WTC11 (cell line): ENCODE measurements at regions not wholly inside any gene's neighbourhood (a gene's known extent, or its start where the extent isn't known, plus 50 kb on each side); places are given as distances from the start of the nearest gene placed in this dataset.

Experiments used
- ATAC-seq: fragments of 200-7000 bp; cut with Tn5 transposase; 2 replicates; pipeline ENCODE4 v1.10.0; 2021; ENCODE audit warnings: mild to moderate bottlenecking, moderate library complexity
- CTCF ChIA-PET: fragments of 300-600 bp; sonication (Branson Sonifier 250); formaldehyde crosslinking; loops from one replicate; lab custom pipeline; 2021; ENCODE audit warnings: antibody characterized with exemption; lab: Charles Lee
- POLR2A ChIA-PET: fragments of 350-600 bp; sonication (Branson Sonifier 250); formaldehyde crosslinking; loops from one replicate; lab custom pipeline; 2021; ENCODE audit warnings: antibody characterized with exemption; lab: Charles Lee
- DNase-seq: peaks from one replicate; pipeline ENCODE4 v3.0.0; 2021; ENCODE audit warnings: low spot score
- H3K27ac Mint-ChIP-seq: 2 replicates; pipeline ENCODE4 v1.8.0; 2021; ENCODE audit warnings: mixed read lengths
- H3K27me3 Mint-ChIP-seq: 2 replicates; pipeline ENCODE4 v1.8.0; 2021; ENCODE audit warnings: low read depth, mild to moderate bottlenecking, moderate library complexity, mixed read lengths
- H3K36me3 Mint-ChIP-seq: 2 replicates; pipeline ENCODE4 v1.8.0; 2021; ENCODE audit warnings: mixed read lengths
- H3K4me1 Mint-ChIP-seq: 2 replicates; pipeline ENCODE4 v1.8.0; 2022; ENCODE audit warnings: mixed read lengths
- H3K4me3 Mint-ChIP-seq: 2 replicates; pipeline ENCODE4 v1.8.0; 2021; ENCODE audit warnings: mild to moderate bottlenecking, moderate library complexity, mixed read lengths
- H3K9me3 Mint-ChIP-seq: 2 replicates; pipeline ENCODE4 v1.8.0; 2021; ENCODE audit warnings: mixed read lengths
- ELF4 ChIP-seq: sonication (generic); formaldehyde crosslinking; IDR thresholded peaks from 2 replicates; pipeline ENCODE4 v1.8.1; 2022; ENCODE audit warnings: low read depth, mild to moderate bottlenecking, moderate library complexity, missing genetic modification reagents
- FOXK1 ChIP-seq: sonication (generic); formaldehyde crosslinking; IDR thresholded peaks from 2 replicates; pipeline ENCODE4 v1.8.0; 2022; ENCODE audit warnings: mild to moderate bottlenecking, moderate library complexity, missing genetic modification reagents
- FOXP1 ChIP-seq: sonication (generic); formaldehyde crosslinking; IDR thresholded peaks from 2 replicates; pipeline ENCODE4 v1.8.0; 2022; ENCODE audit warnings: missing genetic modification reagents, mild to moderate bottlenecking, moderate library complexity, borderline replicate concordance
- RORB ChIP-seq: fragments of 250-450 bp; sonication (Bioruptor Pico); IDR thresholded peaks from 2 replicates; pipeline ENCODE4 v1.9.0; 2021; ENCODE audit warnings: mild to moderate bottlenecking
- SMAD3 ChIP-seq: sonication (generic); formaldehyde crosslinking; IDR thresholded peaks from 2 replicates; pipeline ENCODE4 v1.8.0; 2022; ENCODE audit warnings: missing genetic modification reagents, mild to moderate bottlenecking, borderline replicate concordance
- SMAD4 ChIP-seq: sonication (generic); formaldehyde crosslinking; IDR thresholded peaks from 2 replicates; pipeline ENCODE4 v1.8.0; 2022; ENCODE audit warnings: mild to moderate bottlenecking, missing genetic modification reagents
- SOX15 ChIP-seq: fragments of 250-450 bp; sonication (Bioruptor Pico); IDR thresholded peaks from 2 replicates; pipeline ENCODE4 v1.9.0; 2021; ENCODE audit warnings: mild to moderate bottlenecking
- TEAD1 ChIP-seq: sonication (generic); formaldehyde crosslinking; IDR thresholded peaks from 2 replicates; pipeline ENCODE4 v1.8.0; 2022; ENCODE audit warnings: mild to moderate bottlenecking, missing genetic modification reagents
- ZNF219 ChIP-seq: sonication (generic); formaldehyde crosslinking; IDR thresholded peaks from 2 replicates; pipeline ENCODE4 v1.8.0; 2023; ENCODE audit warnings: missing genetic modification reagents, mild to moderate bottlenecking, borderline replicate concordance
- ZNF423 ChIP-seq: fragments of 250-450 bp; sonication (Bioruptor Pico); IDR thresholded peaks from 2 replicates; pipeline ENCODE4 v2.1.2; 2022; ENCODE audit warnings: mild to moderate bottlenecking, moderate library complexity
- TF ChIP-seq, protein P1 (sequence below): sonication (generic); formaldehyde crosslinking; IDR thresholded peaks from 2 replicates; pipeline ENCODE4 v1.8.1; 2023; ENCODE audit warnings: mild to moderate bottlenecking, missing genetic modification reagents, borderline replicate concordance
- TF ChIP-seq, protein P2 (sequence below): fragments of 250-450 bp; sonication (Bioruptor Pico); IDR thresholded peaks from 2 replicates; pipeline ENCODE4 v1.9.0; 2021; ENCODE audit warnings: mild to moderate bottlenecking
- TF ChIP-seq, protein P3 (sequence below): sonication (generic); formaldehyde crosslinking; IDR thresholded peaks from 2 replicates; pipeline ENCODE4 v1.8.1; 2023; ENCODE audit warnings: mild to moderate bottlenecking, moderate library complexity, missing genetic modification reagents
- TF ChIP-seq, protein P4 (sequence below): fragments of 250-450 bp; sonication (Bioruptor Pico); IDR thresholded peaks from 2 replicates; pipeline ENCODE4 v2.1.2; 2022; ENCODE audit warnings: mild to moderate bottlenecking, moderate library complexity
- TF ChIP-seq, protein P5 (sequence below): fragments of 250-450 bp; sonication (Bioruptor Pico); IDR thresholded peaks from 2 replicates; pipeline ENCODE4 v1.8.0; 2021; ENCODE audit warnings: mild to moderate bottlenecking
- TF ChIP-seq, protein P6 (sequence below): sonication (generic); formaldehyde crosslinking; IDR thresholded peaks from 2 replicates; pipeline ENCODE4 v1.8.1; 2022; ENCODE audit warnings: low read depth, missing genetic modification reagents, borderline replicate concordance
- TF ChIP-seq, protein P7 (sequence below): sonication (generic); formaldehyde crosslinking; IDR thresholded peaks from 2 replicates; pipeline ENCODE4 v1.8.1; 2022; ENCODE audit warnings: low read depth, mild to moderate bottlenecking, moderate library complexity, missing genetic modification reagents, borderline replicate concordance
- TF ChIP-seq, protein P8 (sequence below): fragments of 200-600 bp; IDR thresholded peaks from 2 replicates; pipeline ENCODE4 v1.8.0; 2022; ENCODE audit warnings: antibody characterized with exemption

DNA sequence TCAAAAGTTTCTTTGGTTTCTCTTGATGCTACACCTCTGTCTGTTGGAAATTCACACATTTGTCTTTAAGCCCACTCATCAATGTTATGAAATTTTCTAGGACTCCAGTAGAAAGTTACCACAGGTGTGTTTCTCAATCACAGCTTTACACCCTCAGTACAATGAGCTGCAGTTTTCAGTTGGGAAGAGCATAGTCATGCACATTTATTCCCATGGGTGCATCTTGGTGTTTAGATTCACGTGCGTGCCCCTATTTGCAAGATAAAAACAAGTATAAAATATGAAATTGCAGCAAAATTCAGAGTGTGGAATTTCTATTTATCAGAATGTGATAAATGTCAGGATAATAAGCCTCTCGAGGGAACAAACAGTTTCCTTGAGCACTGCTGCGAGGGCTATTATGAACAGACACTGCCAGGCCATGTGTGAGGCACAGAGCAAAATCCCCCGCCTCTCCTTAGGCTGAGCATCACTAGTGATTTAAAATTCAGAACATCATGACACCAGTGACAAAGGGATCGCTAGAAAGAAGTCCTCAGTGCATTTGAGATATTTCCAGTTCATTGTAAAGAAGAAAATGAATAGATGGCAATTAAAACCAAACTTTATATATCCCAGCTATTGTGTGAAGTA is 512.2 kb upstream of the TCF4 start (continued):
- TF ChIP-seq, protein P1, sequence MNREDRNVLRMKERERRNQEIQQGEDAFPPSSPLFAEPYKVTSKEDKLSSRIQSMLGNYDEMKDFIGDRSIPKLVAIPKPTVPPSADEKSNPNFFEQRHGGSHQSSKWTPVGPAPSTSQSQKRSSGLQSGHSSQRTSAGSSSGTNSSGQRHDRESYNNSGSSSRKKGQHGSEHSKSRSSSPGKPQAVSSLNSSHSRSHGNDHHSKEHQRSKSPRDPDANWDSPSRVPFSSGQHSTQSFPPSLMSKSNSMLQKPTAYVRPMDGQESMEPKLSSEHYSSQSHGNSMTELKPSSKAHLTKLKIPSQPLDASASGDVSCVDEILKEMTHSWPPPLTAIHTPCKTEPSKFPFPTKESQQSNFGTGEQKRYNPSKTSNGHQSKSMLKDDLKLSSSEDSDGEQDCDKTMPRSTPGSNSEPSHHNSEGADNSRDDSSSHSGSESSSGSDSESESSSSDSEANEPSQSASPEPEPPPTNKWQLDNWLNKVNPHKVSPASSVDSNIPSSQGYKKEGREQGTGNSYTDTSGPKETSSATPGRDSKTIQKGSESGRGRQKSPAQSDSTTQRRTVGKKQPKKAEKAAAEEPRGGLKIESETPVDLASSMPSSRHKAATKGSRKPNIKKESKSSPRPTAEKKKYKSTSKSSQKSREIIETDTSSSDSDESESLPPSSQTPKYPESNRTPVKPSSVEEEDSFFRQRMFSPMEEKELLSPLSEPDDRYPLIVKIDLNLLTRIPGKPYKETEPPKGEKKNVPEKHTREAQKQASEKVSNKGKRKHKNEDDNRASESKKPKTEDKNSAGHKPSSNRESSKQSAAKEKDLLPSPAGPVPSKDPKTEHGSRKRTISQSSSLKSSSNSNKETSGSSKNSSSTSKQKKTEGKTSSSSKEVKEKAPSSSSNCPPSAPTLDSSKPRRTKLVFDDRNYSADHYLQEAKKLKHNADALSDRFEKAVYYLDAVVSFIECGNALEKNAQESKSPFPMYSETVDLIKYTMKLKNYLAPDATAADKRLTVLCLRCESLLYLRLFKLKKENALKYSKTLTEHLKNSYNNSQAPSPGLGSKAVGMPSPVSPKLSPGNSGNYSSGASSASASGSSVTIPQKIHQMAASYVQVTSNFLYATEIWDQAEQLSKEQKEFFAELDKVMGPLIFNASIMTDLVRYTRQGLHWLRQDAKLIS = no peak
- no peak for TF ChIP-seq SOX15 (CRISPR knock-in tag)
- TF ChIP-seq, protein P2, sequence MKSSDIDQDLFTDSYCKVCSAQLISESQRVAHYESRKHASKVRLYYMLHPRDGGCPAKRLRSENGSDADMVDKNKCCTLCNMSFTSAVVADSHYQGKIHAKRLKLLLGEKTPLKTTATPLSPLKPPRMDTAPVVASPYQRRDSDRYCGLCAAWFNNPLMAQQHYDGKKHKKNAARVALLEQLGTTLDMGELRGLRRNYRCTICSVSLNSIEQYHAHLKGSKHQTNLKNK (CRISPR knock-in tag) = no peak
- TF ChIP-seq RORB = no peak
- TF ChIP-seq SMAD4 = no peak
- TF ChIP-seq, protein P3, sequence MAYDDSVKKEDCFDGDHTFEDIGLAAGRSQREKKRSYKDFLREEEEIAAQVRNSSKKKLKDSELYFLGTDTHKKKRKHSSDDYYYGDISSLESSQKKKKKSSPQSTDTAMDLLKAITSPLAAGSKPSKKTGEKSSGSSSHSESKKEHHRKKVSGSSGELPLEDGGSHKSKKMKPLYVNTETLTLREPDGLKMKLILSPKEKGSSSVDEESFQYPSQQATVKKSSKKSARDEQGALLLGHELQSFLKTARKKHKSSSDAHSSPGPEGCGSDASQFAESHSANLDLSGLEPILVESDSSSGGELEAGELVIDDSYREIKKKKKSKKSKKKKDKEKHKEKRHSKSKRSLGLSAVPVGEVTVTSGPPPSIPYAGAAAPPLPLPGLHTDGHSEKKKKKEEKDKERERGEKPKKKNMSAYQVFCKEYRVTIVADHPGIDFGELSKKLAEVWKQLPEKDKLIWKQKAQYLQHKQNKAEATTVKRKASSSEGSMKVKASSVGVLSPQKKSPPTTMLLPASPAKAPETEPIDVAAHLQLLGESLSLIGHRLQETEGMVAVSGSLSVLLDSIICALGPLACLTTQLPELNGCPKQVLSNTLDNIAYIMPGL (CRISPR knock-in tag) = no peak
- TF ChIP-seq, protein P4, sequence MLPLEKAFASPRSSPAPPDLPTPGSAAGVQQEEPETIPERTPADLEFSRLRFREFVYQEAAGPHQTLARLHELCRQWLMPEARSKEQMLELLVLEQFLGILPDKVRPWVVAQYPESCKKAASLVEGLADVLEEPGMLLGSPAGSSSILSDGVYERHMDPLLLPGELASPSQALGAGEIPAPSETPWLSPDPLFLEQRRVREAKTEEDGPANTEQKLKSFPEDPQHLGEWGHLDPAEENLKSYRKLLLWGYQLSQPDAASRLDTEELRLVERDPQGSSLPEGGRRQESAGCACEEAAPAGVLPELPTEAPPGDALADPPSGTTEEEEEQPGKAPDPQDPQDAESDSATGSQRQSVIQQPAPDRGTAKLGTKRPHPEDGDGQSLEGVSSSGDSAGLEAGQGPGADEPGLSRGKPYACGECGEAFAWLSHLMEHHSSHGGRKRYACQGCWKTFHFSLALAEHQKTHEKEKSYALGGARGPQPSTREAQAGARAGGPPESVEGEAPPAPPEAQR = no peak
- TF ChIP-seq, protein P5, sequence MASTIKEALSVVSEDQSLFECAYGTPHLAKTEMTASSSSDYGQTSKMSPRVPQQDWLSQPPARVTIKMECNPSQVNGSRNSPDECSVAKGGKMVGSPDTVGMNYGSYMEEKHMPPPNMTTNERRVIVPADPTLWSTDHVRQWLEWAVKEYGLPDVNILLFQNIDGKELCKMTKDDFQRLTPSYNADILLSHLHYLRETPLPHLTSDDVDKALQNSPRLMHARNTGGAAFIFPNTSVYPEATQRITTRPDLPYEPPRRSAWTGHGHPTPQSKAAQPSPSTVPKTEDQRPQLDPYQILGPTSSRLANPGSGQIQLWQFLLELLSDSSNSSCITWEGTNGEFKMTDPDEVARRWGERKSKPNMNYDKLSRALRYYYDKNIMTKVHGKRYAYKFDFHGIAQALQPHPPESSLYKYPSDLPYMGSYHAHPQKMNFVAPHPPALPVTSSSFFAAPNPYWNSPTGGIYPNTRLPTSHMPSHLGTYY = no peak
- TF ChIP-seq SMAD3 (CRISPR knock-in tag) = no peak
- no peak for TF ChIP-seq TEAD1 (CRISPR knock-in tag)

DNA sequence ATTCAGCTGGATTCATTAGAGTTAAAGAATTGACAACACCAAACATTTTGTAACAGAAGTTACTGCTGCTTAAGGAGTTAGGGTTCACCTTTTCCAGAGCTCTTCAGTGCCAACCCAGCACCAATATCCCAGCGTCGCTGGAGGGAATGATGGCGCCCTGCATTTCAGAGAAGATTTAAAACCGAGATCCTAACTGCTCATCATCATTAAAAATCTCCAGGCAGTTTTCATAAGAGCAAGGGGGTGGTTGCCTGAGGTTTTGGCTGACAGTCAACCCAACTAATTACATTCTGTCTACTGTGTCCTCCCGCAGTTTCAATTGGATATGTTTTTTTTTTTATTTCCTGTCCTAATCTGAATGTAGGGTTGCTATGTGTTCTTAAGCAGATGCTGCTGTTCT is 509.6 kb upstream of the TCF4 start:
- DNase-seq = no peak
- H3K27me3 Mint-ChIP-seq = no peaks in the 10 kb centered on the region; the same call in 1 of the 2 replicates
- no peaks in the 10 kb centered on the region for H3K36me3 Mint-ChIP-seq
- ChIA-PET CTCF (no interaction called here), POLR2A (no interaction called here)
- no peak overlapping the region for H3K4me3 Mint-ChIP-seq
- peaks cover 8% of the 10 kb centered on the region for H3K4me1 Mint-ChIP-seq
- no peaks in the 10 kb centered on the region for H3K9me3 Mint-ChIP-seq
- no peak overlapping the region for H3K27ac Mint-ChIP-seq
- ATAC-seq = no peak
- TF ChIP-seq ZNF423 = no peak
- no peak for TF ChIP-seq FOXK1 (CRISPR knock-in tag)
- TF ChIP-seq ZNF219 = no peak
- no peak for TF ChIP-seq FOXP1 (CRISPR knock-in tag)
- TF ChIP-seq, protein P6, sequence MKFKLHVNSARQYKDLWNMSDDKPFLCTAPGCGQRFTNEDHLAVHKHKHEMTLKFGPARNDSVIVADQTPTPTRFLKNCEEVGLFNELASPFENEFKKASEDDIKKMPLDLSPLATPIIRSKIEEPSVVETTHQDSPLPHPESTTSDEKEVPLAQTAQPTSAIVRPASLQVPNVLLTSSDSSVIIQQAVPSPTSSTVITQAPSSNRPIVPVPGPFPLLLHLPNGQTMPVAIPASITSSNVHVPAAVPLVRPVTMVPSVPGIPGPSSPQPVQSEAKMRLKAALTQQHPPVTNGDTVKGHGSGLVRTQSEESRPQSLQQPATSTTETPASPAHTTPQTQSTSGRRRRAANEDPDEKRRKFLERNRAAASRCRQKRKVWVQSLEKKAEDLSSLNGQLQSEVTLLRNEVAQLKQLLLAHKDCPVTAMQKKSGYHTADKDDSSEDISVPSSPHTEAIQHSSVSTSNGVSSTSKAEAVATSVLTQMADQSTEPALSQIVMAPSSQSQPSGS = no peak
- TF ChIP-seq, protein P7, sequence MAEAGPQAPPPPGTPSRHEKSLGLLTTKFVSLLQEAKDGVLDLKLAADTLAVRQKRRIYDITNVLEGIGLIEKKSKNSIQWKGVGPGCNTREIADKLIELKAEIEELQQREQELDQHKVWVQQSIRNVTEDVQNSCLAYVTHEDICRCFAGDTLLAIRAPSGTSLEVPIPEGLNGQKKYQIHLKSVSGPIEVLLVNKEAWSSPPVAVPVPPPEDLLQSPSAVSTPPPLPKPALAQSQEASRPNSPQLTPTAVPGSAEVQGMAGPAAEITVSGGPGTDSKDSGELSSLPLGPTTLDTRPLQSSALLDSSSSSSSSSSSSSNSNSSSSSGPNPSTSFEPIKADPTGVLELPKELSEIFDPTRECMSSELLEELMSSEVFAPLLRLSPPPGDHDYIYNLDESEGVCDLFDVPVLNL = no peak
- TF ChIP-seq, protein P8, sequence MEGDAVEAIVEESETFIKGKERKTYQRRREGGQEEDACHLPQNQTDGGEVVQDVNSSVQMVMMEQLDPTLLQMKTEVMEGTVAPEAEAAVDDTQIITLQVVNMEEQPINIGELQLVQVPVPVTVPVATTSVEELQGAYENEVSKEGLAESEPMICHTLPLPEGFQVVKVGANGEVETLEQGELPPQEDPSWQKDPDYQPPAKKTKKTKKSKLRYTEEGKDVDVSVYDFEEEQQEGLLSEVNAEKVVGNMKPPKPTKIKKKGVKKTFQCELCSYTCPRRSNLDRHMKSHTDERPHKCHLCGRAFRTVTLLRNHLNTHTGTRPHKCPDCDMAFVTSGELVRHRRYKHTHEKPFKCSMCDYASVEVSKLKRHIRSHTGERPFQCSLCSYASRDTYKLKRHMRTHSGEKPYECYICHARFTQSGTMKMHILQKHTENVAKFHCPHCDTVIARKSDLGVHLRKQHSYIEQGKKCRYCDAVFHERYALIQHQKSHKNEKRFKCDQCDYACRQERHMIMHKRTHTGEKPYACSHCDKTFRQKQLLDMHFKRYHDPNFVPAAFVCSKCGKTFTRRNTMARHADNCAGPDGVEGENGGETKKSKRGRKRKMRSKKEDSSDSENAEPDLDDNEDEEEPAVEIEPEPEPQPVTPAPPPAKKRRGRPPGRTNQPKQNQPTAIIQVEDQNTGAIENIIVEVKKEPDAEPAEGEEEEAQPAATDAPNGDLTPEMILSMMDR = no peak
- TF ChIP-seq ELF4 (CRISPR knock-in tag) = no peak
